ENCODE measurements at regions not wholly inside any gene's neighbourhood (a gene's known extent, or its start where the extent isn't known, plus 50 kb on each side); places are given as distances from the start of the nearest gene placed in this dataset.

DNA sequence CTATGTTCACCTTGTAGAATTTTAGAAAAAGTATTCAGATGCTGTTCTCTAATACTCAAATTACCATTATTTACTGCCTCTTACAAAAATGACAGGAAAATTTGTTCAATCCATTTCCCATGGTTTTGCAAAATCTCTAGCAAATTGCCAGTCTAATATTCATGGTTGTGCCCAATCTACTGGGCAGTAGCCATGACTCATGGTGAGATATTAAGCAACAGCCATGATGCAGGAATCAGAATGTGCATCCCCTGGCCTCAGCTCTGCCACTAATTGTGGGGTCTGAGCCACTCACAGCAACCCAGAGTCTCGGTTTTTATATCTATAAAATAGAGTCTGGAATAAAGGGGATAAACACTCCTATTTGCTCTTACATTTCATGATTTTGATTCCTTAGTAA lies 353.6 kb downstream of the DEPDC1B start:
- DNase-seq (ENCODE audit: low spot score), result no peak
- H3K36me3 Mint-ChIP-seq (ENCODE audit: low read depth), result no peaks in the 10 kb centered on the region
- intact Hi-C loops (cut with micrococcal nuclease), result no loop called here
- H3K4me3 Mint-ChIP-seq, result no peak overlapping the region
- no peaks in the 10 kb centered on the region for H3K4me1 Mint-ChIP-seq (ENCODE audit: low read depth)
- no peaks in the 10 kb centered on the region for H3K27me3 Mint-ChIP-seq (ENCODE audit: insufficient read depth)
- no peaks in the 10 kb centered on the region for H3K9me3 Mint-ChIP-seq
- no peak overlapping the region for H3K27ac Mint-ChIP-seq

DNA sequence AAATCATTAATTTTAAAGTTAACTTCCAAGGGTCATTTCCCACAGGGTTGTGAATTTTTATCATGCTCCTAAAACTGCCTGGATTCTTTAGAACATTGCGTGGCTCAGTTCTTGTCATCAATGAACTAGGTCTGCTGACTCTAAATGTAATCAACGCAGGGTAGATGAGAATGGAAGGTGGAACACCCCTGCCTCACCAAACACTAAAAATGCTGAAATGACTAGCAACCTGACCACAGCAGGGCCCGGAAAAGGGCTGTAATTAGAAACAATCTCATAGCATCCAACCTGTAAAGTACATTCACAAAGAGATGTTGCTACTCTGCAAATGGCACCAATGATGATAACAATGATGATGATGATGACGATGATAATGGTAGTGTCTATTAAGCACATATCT lies 356.9 kb downstream of the DEPDC1B start:
- H3K4me3 Mint-ChIP-seq, result no peak overlapping the region
- no peaks in the 10 kb centered on the region for H3K4me1 Mint-ChIP-seq (ENCODE audit: low read depth)
- intact Hi-C loops (cut with micrococcal nuclease), result no loop called here
- H3K36me3 Mint-ChIP-seq (ENCODE audit: low read depth), result no peaks in the 10 kb centered on the region
- no peaks in the 10 kb centered on the region for H3K9me3 Mint-ChIP-seq
- no peak for DNase-seq (ENCODE audit: low spot score)
- no peak overlapping the region for H3K27ac Mint-ChIP-seq
- H3K27me3 Mint-ChIP-seq (ENCODE audit: insufficient read depth), result no peaks in the 10 kb centered on the region

GRCh38 chr5:60340965-60341471 lies 358.9 kb downstream of the DEPDC1B start:
- H3K4me3 Mint-ChIP-seq, result no peak overlapping the region
- no peaks in the 10 kb centered on the region for H3K9me3 Mint-ChIP-seq
- no peak for DNase-seq (ENCODE audit: low spot score)
- H3K36me3 Mint-ChIP-seq (ENCODE audit: low read depth), result no peaks in the 10 kb centered on the region
- no peaks in the 10 kb centered on the region for H3K27me3 Mint-ChIP-seq (ENCODE audit: insufficient read depth)
- H3K27ac Mint-ChIP-seq, result no peak overlapping the region
- intact Hi-C loops (cut with micrococcal nuclease), result no loop called here
- H3K4me1 Mint-ChIP-seq (ENCODE audit: low read depth), result no peaks in the 10 kb centered on the region

DNA sequence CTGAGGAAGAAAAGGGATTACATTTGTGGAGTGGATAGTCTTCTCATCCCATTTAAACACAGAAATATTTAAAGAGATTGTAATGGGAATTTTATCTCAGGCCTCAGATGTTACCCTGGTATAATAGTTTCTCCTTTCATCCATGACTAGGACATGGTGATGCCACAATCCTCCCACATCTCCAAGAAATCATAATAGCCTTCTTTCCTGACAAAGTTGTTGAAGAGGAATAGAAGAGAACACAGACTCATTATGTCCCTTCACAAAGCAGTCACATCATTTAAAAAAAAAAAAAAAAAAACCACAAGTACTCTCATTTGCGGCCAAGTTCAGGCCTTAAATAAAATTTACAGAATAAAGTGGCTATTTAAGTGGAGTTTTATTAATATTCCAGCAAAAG lies 359.6 kb downstream of the DEPDC1B start:
- no peaks in the 10 kb centered on the region for H3K4me1 Mint-ChIP-seq (ENCODE audit: low read depth)
- no peak overlapping the region for H3K27ac Mint-ChIP-seq
- intact Hi-C loops (cut with micrococcal nuclease), result no loop called here
- no peak overlapping the region for H3K4me3 Mint-ChIP-seq
- no peaks in the 10 kb centered on the region for H3K9me3 Mint-ChIP-seq
- no peaks in the 10 kb centered on the region for H3K27me3 Mint-ChIP-seq (ENCODE audit: insufficient read depth)
- no peak for DNase-seq (ENCODE audit: low spot score)
- H3K36me3 Mint-ChIP-seq (ENCODE audit: low read depth), result no peaks in the 10 kb centered on the region

- Mint-ChIP-seq H3K9me3 (no peaks in the 10 kb centered on the region), H3K4me1 (ENCODE audit: low read depth) (no peaks in the 10 kb centered on the region), H3K27ac (no peak overlapping the region), H3K36me3 (ENCODE audit: low read depth) (no peaks in the 10 kb centered on the region), H3K4me3 (no peak overlapping the region), H3K27me3 (ENCODE audit: insufficient read depth) (no peaks in the 10 kb centered on the region)
- intact Hi-C loops (cut with micrococcal nuclease), result no loop called here
- DNase-seq (ENCODE audit: low spot score), result no peak
Measured at GRCh38 chr5:60339691-60340201, 360.2 kb downstream of the DEPDC1B start.

GRCh38 chr5:60338846-60339245 lies 361.1 kb downstream of the DEPDC1B start:
- no peak overlapping the region for H3K27ac Mint-ChIP-seq
- intact Hi-C loops (cut with micrococcal nuclease), result no loop called here
- no peaks in the 10 kb centered on the region for H3K36me3 Mint-ChIP-seq (ENCODE audit: low read depth)
- H3K4me3 Mint-ChIP-seq, result no peak overlapping the region
- no peaks in the 10 kb centered on the region for H3K4me1 Mint-ChIP-seq (ENCODE audit: low read depth)
- no peaks in the 10 kb centered on the region for H3K27me3 Mint-ChIP-seq (ENCODE audit: insufficient read depth)
- DNase-seq (ENCODE audit: low spot score), result no peak
- H3K9me3 Mint-ChIP-seq, result no peaks in the 10 kb centered on the region

GRCh38 chr5:60336491-60336890 lies 363.5 kb downstream of the DEPDC1B start:
- intact Hi-C loops (cut with micrococcal nuclease), result no loop called here
- Mint-ChIP-seq H3K9me3 (no peaks in the 10 kb centered on the region), H3K4me1 (ENCODE audit: low read depth) (no peaks in the 10 kb centered on the region), H3K36me3 (ENCODE audit: low read depth) (no peaks in the 10 kb centered on the region), H3K27ac (no peak overlapping the region), H3K27me3 (ENCODE audit: insufficient read depth) (no peaks in the 10 kb centered on the region), H3K4me3 (no peak overlapping the region)
- no peak for DNase-seq (ENCODE audit: low spot score)

DNA sequence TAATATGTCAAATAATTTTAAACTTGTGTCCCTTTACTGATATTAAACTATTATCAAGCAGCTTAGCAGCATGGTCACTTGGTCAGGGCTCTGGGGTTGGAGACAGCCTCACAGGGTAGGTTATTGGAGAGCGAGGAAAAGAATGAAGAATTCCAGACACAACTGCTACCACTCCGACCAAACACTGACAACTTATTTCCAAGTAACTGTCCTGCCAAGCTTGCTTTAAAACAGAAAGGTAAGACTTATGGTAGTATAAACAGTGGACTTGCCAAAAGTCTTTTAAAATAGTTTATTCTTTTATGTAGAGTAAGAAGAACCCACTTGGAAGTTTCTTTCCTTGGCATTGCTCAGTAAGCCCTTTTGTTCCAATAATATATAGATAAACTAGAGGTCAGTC lies 364.1 kb downstream of the DEPDC1B start:
- DNase-seq (ENCODE audit: low spot score), result no peak
- intact Hi-C loops (cut with micrococcal nuclease), result no loop called here
- Mint-ChIP-seq H3K4me3 (no peak overlapping the region), H3K27ac (no peak overlapping the region), H3K4me1 (ENCODE audit: low read depth) (no peaks in the 10 kb centered on the region), H3K27me3 (ENCODE audit: insufficient read depth) (no peaks in the 10 kb centered on the region), H3K36me3 (ENCODE audit: low read depth) (no peaks in the 10 kb centered on the region), H3K9me3 (no peaks in the 10 kb centered on the region)

- H3K4me3 Mint-ChIP-seq, result no peak overlapping the region
- no peaks in the 10 kb centered on the region for H3K9me3 Mint-ChIP-seq
- no peak overlapping the region for H3K27ac Mint-ChIP-seq
- intact Hi-C loops (cut with micrococcal nuclease), result no loop called here
- H3K4me1 Mint-ChIP-seq (ENCODE audit: low read depth), result no peaks in the 10 kb centered on the region
- no peak for DNase-seq (ENCODE audit: low spot score)
- H3K36me3 Mint-ChIP-seq (ENCODE audit: low read depth), result no peaks in the 10 kb centered on the region
- no peaks in the 10 kb centered on the region for H3K27me3 Mint-ChIP-seq (ENCODE audit: insufficient read depth)
Measured at GRCh38 chr5:60334281-60334713, 365.7 kb downstream of the DEPDC1B start.

DNA sequence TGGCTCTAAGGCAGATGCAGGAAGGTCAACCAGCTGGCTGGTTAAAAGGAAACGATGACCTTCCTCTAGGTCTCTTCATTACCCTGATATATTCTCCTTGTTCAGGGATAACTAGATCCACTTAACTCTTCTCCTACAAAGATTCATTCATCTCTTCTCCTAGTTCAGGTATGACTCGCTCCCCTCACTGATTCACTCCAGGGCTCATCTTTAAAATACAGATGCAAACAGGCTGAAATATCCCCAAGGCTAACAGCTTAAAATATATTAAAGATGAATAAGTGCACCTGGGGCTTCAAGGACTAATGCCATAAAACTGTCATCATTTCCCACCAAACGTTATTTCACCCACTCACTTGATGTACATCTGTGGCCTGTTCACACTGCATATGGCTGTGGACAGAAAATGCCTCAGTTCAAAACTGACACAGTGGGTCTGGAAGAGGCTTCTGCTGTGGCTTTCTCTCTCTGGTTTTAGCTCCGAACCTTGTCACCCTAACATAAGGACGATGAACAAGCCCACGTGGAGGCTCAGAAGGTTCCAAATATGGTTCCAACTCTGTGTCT lies 366.9 kb downstream of the DEPDC1B start:
- no peaks in the 10 kb centered on the region for H3K4me1 Mint-ChIP-seq (ENCODE audit: low read depth)
- no peak for DNase-seq (ENCODE audit: low spot score)
- H3K4me3 Mint-ChIP-seq, result no peak overlapping the region
- H3K9me3 Mint-ChIP-seq, result no peaks in the 10 kb centered on the region
- no peaks in the 10 kb centered on the region for H3K27me3 Mint-ChIP-seq (ENCODE audit: insufficient read depth)
- no peak overlapping the region for H3K27ac Mint-ChIP-seq
- intact Hi-C loops (cut with micrococcal nuclease), result no loop called here
- H3K36me3 Mint-ChIP-seq (ENCODE audit: low read depth), result no peaks in the 10 kb centered on the region

GRCh38 chr5:60332244-60333004 lies 367.5 kb downstream of the DEPDC1B start:
- DNase-seq (ENCODE audit: low spot score), result no peak
- Mint-ChIP-seq H3K36me3 (ENCODE audit: low read depth) (no peaks in the 10 kb centered on the region), H3K27ac (no peak overlapping the region), H3K4me1 (ENCODE audit: low read depth) (no peaks in the 10 kb centered on the region), H3K4me3 (no peak overlapping the region), H3K9me3 (no peaks in the 10 kb centered on the region), H3K27me3 (ENCODE audit: insufficient read depth) (no peaks in the 10 kb centered on the region)
- intact Hi-C loops (cut with micrococcal nuclease), result no loop called here

DNA sequence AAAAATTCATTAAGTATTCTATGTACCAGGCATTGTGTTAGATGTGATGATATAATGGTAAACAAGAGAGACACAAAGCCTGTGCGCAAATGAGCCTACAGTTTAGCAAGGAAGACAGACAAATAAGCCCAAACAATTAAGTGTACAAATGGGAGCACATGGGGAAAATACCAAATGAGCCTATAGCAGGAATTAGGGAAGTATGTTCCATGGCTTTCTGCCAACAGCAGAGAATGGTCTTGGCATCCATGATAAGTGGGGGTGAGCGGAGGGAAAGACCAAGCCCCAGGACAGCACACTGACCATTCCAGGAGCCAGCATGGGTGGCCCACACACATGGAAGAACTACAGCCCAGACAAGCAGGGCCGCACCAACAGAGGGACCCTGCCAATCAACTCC lies 369.7 kb downstream of the DEPDC1B start:
- Mint-ChIP-seq H3K36me3 (ENCODE audit: low read depth) (no peaks in the 10 kb centered on the region), H3K4me1 (ENCODE audit: low read depth) (no peaks in the 10 kb centered on the region), H3K27ac (no peak overlapping the region), H3K4me3 (no peak overlapping the region), H3K9me3 (peaks cover 3% of the 10 kb centered on the region), H3K27me3 (ENCODE audit: insufficient read depth) (no peaks in the 10 kb centered on the region)
- DNase-seq (ENCODE audit: low spot score), result no peak
- intact Hi-C loops (cut with micrococcal nuclease), result no loop called here

DNA sequence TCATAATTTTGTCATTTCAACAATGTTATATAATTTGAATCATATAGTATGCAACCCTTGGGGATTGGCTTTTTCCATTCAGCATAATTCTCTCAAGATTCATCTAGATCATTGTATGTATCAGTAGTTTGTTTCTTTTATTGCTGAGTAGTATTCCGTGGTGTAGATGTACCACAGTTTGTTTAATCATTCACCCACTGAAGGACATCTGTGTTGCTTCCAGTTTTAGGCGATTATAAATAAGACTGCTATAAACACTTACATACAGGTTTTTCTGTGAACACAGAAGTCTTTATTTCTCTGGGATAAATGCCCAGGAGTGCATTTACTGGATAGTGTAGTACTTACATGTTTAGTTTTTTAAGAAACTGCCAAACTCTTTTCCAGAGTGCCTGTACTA lies 374.1 kb downstream of the DEPDC1B start:
- H3K27ac Mint-ChIP-seq, result no peak overlapping the region
- H3K4me1 Mint-ChIP-seq (ENCODE audit: low read depth), result no peaks in the 10 kb centered on the region
- H3K9me3 Mint-ChIP-seq, result peaks cover 17% of the 10 kb centered on the region
- H3K4me3 Mint-ChIP-seq, result no peak overlapping the region
- H3K36me3 Mint-ChIP-seq (ENCODE audit: low read depth), result no peaks in the 10 kb centered on the region
- intact Hi-C loops (cut with micrococcal nuclease), result no loop called here
- no peaks in the 10 kb centered on the region for H3K27me3 Mint-ChIP-seq (ENCODE audit: insufficient read depth)
- DNase-seq (ENCODE audit: low spot score), result no peak

All from activated T-helper 1 cell treated with anti-CD3 and anti-CD28 coated beads, Interleukin-12 subunit alpha, Interleukin-12 subunit beta, Interleukin-2, Interleukin-4 antibody, amounts not matched to agents 30 ng/mL and 10 ng/mL and 1 ng/mL, durations not matched to agents 14 hours and 24 hours and 36 hours (primary cell).